ENCODE measurements at regions not wholly inside any gene's neighbourhood (a gene's known extent, or its start where the extent isn't known, plus 50 kb on each side); places are given as distances from the start of the nearest gene placed in this dataset.

DNA sequence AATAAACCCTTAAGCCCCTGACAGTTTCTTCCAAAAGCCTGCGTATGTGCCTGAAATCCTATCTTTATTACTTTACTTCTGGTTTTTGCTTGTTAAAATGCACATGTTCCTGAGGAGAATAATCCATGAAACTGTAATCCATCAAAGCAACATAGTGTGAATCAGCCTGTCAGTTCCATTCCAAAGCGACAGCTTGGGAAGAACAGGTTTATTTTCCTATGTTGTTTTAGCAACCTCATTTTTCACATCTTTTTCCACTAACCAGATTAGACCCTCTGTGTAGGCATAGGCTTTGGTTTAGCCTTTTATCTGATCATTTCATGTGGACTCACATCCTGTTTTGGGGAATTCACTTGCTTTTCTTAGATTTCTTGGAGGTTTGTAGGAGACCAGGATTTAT, 988.0 kb downstream of the SQOR start (continued):
- TF ChIP-seq HNF4G (IDR thresholded peaks at IDR 0.05) (no peak), RAD21 (IDR thresholded peaks at IDR 0.05) (no peak), ATF3 (IDR thresholded peaks at IDR 0.05) (no peak), HNF4A (conservative IDR thresholded peaks at IDR 0.05) (no peak), JUND (IDR thresholded peaks at IDR 0.05) (no peak), FOXA2 (IDR thresholded peaks at IDR 0.05) (no peak), TAF1 (conservative IDR thresholded peaks at IDR 0.05) (no peak)

- no peak for DNase-seq (ENCODE audit: low spot score)
- no peaks in the 10 kb centered on the region for H3K36me3 ChIP-seq (ENCODE audit: control insufficient read depth in 4 of 4, insufficient read depth in 3 of 4, low read depth in 1 of 4, low read length in 3 of 4)
- H3K27ac ChIP-seq (ENCODE audit: low read depth in 1 of 2, low read length in 2 of 2) = no peak overlapping the region
- H3K9ac ChIP-seq (ENCODE audit: low read depth in 1 of 2, low read length in 2 of 2) = no peak overlapping the region
- no peaks in the 10 kb centered on the region for H3K9me3 ChIP-seq (ENCODE audit: control insufficient read depth in 4 of 4, low read length in 3 of 4)
- no peaks in the 10 kb centered on the region for H3K4me1 ChIP-seq (ENCODE audit: control insufficient read depth in 4 of 4, insufficient read depth in 4 of 4, low read length in 3 of 4)
- WGBS = 63% methylated on average over 1 of the region's 1 CpG
- no peak overlapping the region for H3K4me3 ChIP-seq (ENCODE audit: low read depth in 1 of 3, low read length in 3 of 3)
- TF ChIP-seq NR2F2 (IDR thresholded peaks at IDR 0.05) (no peak), ATF3 (IDR thresholded peaks at IDR 0.05) (no peak), FOXA2 (IDR thresholded peaks at IDR 0.05) (no peak), EGR1 (IDR thresholded peaks at IDR 0.05; ENCODE audit: low read depth in 2 of 2) (no peak), JUND (IDR thresholded peaks at IDR 0.05) (no peak), HNF4G (IDR thresholded peaks at IDR 0.05) (no peak)
- TF ChIP-seq, protein P1, sequence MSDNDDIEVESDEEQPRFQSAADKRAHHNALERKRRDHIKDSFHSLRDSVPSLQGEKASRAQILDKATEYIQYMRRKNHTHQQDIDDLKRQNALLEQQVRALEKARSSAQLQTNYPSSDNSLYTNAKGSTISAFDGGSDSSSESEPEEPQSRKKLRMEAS (IDR thresholded peaks at IDR 0.05) = no peak
- TF ChIP-seq, protein P2, sequence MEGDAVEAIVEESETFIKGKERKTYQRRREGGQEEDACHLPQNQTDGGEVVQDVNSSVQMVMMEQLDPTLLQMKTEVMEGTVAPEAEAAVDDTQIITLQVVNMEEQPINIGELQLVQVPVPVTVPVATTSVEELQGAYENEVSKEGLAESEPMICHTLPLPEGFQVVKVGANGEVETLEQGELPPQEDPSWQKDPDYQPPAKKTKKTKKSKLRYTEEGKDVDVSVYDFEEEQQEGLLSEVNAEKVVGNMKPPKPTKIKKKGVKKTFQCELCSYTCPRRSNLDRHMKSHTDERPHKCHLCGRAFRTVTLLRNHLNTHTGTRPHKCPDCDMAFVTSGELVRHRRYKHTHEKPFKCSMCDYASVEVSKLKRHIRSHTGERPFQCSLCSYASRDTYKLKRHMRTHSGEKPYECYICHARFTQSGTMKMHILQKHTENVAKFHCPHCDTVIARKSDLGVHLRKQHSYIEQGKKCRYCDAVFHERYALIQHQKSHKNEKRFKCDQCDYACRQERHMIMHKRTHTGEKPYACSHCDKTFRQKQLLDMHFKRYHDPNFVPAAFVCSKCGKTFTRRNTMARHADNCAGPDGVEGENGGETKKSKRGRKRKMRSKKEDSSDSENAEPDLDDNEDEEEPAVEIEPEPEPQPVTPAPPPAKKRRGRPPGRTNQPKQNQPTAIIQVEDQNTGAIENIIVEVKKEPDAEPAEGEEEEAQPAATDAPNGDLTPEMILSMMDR (IDR thresholded peaks at IDR 0.05; ENCODE audit: low read depth, low read length, missing input control) = no peak
- no peaks in the 10 kb centered on the region for H3K27me3 ChIP-seq (ENCODE audit: control insufficient read depth in 4 of 4, insufficient read depth in 4 of 4, low read length in 3 of 4)
Observed at GRCh38 chr15:46636206-46636605, 1001.4 kb downstream of the SQOR start.

DNA sequence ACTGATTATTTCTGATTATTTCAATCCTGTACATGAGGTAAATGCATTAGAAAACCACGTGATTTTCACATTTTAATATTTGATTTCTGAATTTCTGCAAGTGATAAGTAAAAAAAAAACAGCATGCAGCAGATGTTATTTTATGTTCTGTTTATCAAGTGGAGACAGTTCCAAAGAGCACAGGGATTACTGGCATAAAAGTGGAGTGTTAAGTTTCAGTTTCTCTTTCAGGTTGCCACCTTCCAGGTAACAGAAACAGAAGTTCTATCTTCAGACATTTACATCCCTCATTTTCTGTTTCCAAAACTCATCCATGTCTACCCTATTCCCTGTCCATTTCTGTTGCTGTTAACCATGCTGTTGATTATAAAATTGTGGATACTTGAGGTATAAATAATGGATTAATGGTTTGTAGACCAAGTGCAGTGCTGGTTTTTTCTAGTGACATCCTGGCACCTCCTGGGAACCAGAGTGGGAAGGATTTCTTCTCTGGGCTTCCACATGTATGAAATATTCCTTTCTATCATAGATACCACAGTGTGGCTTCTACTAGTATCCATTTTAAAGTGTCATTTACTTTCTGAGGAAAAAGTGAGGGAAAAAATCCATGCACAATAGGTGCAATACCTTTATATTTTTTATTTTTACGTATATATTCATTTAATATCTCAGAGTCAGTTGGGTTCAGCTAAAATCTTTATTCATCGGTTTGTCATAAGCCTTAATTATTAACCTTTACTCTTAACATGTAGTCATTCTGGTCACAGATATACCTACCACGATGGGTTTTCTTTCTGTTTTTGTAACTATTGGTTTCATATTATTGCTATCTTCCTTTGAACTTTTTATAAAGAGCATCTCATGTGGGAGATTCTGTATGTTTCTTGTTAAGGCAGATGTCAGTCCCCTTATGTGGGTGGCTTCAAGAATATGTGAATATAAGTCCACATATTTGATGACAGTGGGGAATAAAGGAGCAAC, 1010.0 kb downstream of the SQOR start:
- H3K36me3 ChIP-seq (ENCODE audit: control insufficient read depth in 4 of 4, insufficient read depth in 3 of 4, low read depth in 1 of 4, low read length in 3 of 4) = no peaks in the 10 kb centered on the region
- H3K4me1 ChIP-seq (ENCODE audit: control insufficient read depth in 4 of 4, insufficient read depth in 4 of 4, low read length in 3 of 4) = peaks cover 0 to 11% (median 3%) of the 10 kb centered on the region in 4 donors
- H3K27ac ChIP-seq (ENCODE audit: low read depth in 1 of 2, low read length in 2 of 2) = peak overlapping the region; percentile 5 to 58
- TF ChIP-seq RAD21 (IDR thresholded peaks at IDR 0.05) (peak in 1 of 2 donors; percentile 17), YY1 (IDR thresholded peaks at IDR 0.05) (peak; percentile 21), FOXA2 (IDR thresholded peaks at IDR 0.05) (no peak), NR2F2 (IDR thresholded peaks at IDR 0.05) (no peak), HNF4A (conservative IDR thresholded peaks at IDR 0.05) (peak; percentile 54 to 71), ZBTB33 (IDR thresholded peaks at IDR 0.05) (peak; percentile 38), SP1 (IDR thresholded peaks at IDR 0.05) (peak; percentile 4), RXRA (IDR thresholded peaks at IDR 0.05) (peak in 1 of 2 donors; percentile 8)
- whole genome bisulfite sequencing = 62% methylated on average over 4 of the region's 4 CpGs
- no peaks in the 10 kb centered on the region for H3K9me3 ChIP-seq (ENCODE audit: control insufficient read depth in 4 of 4, low read length in 3 of 4)
- no peak for DNase-seq (ENCODE audit: low spot score)
- H3K9ac ChIP-seq (ENCODE audit: low read depth in 1 of 2, low read length in 2 of 2) = no peak overlapping the region
- no peaks in the 10 kb centered on the region for H3K27me3 ChIP-seq (ENCODE audit: control insufficient read depth in 4 of 4, insufficient read depth in 4 of 4, low read length in 3 of 4)
- peak overlapping the region in 1 of 3 donors; percentile 29 for H3K4me3 ChIP-seq (ENCODE audit: low read depth in 1 of 3, low read length in 3 of 3)
